PC-3 (cell line): ENCODE measurements at regions not wholly inside any gene's neighbourhood (a gene's known extent, or its start where the extent isn't known, plus 50 kb on each side); places are given as distances from the start of the nearest gene placed in this dataset.

ENCODE experiments used
- CTCF ChIP-seq: fragments of 300-600 bp; sonication (generic); conservative IDR thresholded peaks from 2 replicates; pipeline ENCODE4 v1.5.1; 2017; ENCODE audit warnings: antibody characterized with exemption, low read depth, mild to moderate bottlenecking, low read length
- EZH2 ChIP-seq: fragments of 300-600 bp; sonication (generic); IDR thresholded peaks from one replicate; pipeline ENCODE4 v1.6.1; 2017; ENCODE audit warnings: antibody characterized with exemption, mild to moderate bottlenecking, low read length; ENCODE audit not compliant: unreplicated experiment
- EZH2phosphoT487 ChIP-seq: fragments of 300-600 bp; sonication (generic); IDR thresholded peaks from 2 replicates; pipeline ENCODE4 v1.6.1; 2018; ENCODE audit warnings: mild to moderate bottlenecking, antibody characterized with exemption, low read length, borderline replicate concordance

DNA sequence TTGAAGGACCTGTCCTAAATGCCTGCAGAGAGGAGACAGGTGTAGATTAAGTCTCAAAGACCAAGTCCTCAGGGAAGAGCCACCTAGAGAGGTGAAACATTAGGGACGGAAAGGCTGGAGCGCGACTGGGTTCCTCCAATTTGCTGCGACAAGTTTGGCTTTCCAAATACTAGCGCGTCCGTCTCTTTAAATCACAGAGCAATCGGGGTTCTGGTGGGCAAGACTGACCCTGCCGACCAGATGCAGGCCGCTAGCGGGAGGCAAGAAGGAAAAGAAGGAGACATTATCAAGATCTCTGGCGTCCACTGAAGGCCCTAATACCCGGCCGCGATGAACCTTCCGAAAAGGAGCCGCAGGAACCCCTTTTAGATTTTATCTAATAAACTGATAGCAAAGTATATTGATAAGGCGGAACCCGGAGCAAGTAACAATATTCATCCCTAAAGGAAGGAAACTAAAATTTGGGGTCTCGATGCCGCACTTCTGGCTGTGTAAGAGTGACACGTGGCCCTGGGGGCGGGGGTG lies 128.2 kb upstream of the C11orf58 start:
- TF ChIP-seq CTCF (no peak), EZH2phosphoT487 (no peak), EZH2 (no peak)
